Stimulated activated effector memory CD8-positive, alpha-beta T cell treated with anti-CD3 and anti-CD28 coated beads, Interleukin-12 subunit alpha, Interleukin-12 subunit beta, amount 100 ng/mL, for 72 hours (primary cell): ENCODE measurements at regions not wholly inside any gene's neighbourhood (a gene's known extent, or its start where the extent isn't known, plus 50 kb on each side); places are given as distances from the start of the nearest gene placed in this dataset.
A peak's percentile ranks its signal among the peaks of the same experiment; 100 is the strongest.

ENCODE experiments used
- ATAC-seq: fragments of 150-1000 bp; cut with Tn5 transposase; 2 replicates; pipeline ENCODE4 v1.10.0; 2021
- DNase-seq, 2 donors: peaks; one replicate each; pipeline ENCODE4 v3.0.0; 2021 to 2022; ENCODE audit warnings: low spot score in 2 of 2
- H3K27ac Mint-ChIP-seq: one replicate; pipeline ENCODE4 v1.8.0; 2022; ENCODE audit warnings: mild to moderate bottlenecking, mixed read lengths
- H3K36me3 Mint-ChIP-seq: one replicate; pipeline ENCODE4 v1.8.0; 2022; ENCODE audit warnings: mild to moderate bottlenecking, mixed read lengths
- H3K4me1 Mint-ChIP-seq: one replicate; pipeline ENCODE4 v1.8.0; 2022; ENCODE audit warnings: mixed read lengths
- H3K4me3 Mint-ChIP-seq: one replicate; pipeline ENCODE4 v1.8.0; 2022; ENCODE audit warnings: mild to moderate bottlenecking, mixed read lengths
- H3K9me3 Mint-ChIP-seq: one replicate; pipeline ENCODE4 v1.8.0; 2022; ENCODE audit warnings: mixed read lengths

DNA sequence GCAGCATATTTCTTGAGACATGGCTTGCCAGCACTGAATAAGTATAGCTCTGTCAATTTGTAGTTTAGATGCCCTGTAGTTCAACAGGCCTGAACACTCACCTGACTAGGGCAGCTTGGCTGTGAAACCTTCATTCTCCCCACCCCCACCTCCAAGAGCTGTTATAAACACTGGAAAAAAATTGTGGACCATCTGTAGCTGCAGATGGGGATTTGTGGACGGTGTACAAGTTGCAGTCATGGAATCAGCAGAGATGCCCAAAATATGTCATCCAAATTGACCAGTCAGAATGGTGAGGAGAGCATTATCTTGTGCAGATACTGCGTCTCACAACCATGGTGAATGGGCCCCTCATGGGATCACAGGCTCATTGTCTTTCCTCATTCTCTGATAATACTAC lies 76.2 kb upstream of the PAQR3 start:
- Mint-ChIP-seq H3K9me3 (no peaks in the 10 kb centered on the region), H3K27ac (no peak overlapping the region), H3K4me3 (no peak overlapping the region), H3K36me3 (no peaks in the 10 kb centered on the region), H3K4me1 (no peaks in the 10 kb centered on the region)
- no peak for ATAC-seq
- no peak for DNase-seq

GRCh38 chr4:79014230-79014629 lies 75.0 kb upstream of the PAQR3 start:
- no peaks in the 10 kb centered on the region for H3K4me1 Mint-ChIP-seq
- no peak for ATAC-seq
- DNase-seq, result no peak
- H3K27ac Mint-ChIP-seq, result no peak overlapping the region
- no peaks in the 10 kb centered on the region for H3K36me3 Mint-ChIP-seq
- no peak overlapping the region for H3K4me3 Mint-ChIP-seq
- no peaks in the 10 kb centered on the region for H3K9me3 Mint-ChIP-seq

DNA sequence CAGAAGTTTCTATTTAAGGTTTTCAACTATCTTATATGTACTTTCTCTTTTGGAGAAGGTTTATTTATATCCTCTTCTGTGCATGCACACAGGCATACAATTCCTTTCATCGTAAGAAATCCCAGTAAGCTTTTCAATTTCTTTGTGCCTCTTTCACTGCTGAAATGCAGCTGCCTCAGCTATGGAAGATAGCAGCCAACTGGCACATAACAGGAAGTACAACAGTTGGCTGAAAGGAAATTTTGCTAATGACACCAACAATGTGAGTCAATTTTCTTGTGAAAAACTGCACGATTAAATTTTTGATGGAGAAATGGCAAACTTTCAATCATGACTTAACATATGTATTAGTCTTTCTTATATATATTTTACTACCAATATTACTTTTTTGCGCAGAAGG lies 74.5 kb upstream of the PAQR3 start:
- no peak overlapping the region for H3K4me3 Mint-ChIP-seq
- H3K36me3 Mint-ChIP-seq, result no peaks in the 10 kb centered on the region

GRCh38 chr4:78990938-78991810 lies 51.9 kb upstream of the PAQR3 start:
- no peaks in the 10 kb centered on the region for H3K9me3 Mint-ChIP-seq
- H3K27ac Mint-ChIP-seq, result no peak overlapping the region
- no peaks in the 10 kb centered on the region for H3K36me3 Mint-ChIP-seq
- ATAC-seq, result peak; percentile 16
- no peak overlapping the region for H3K4me3 Mint-ChIP-seq
- DNase-seq, result no peak
- no peaks in the 10 kb centered on the region for H3K4me1 Mint-ChIP-seq

More for the DNA sequence above, 74.5 kb upstream of the PAQR3 start:
- Mint-ChIP-seq H3K27ac (no peak overlapping the region), H3K4me1 (no peaks in the 10 kb centered on the region), H3K9me3 (no peaks in the 10 kb centered on the region)
- no peak for DNase-seq
- ATAC-seq, result no peak

- Mint-ChIP-seq H3K4me3 (no peak overlapping the region), H3K4me1 (no peaks in the 10 kb centered on the region), H3K36me3 (no peaks in the 10 kb centered on the region), H3K27ac (no peak overlapping the region), H3K9me3 (no peaks in the 10 kb centered on the region)
- DNase-seq (no peak), ATAC-seq (no peak)
Observed at GRCh38 chr4:78989697-78990270, 50.5 kb upstream of the PAQR3 start.
